ENCODE measurements at regions not wholly inside any gene's neighbourhood (a gene's known extent, or its start where the extent isn't known, plus 50 kb on each side); places are given as distances from the start of the nearest gene placed in this dataset.
"Not testable (repeated sequence)": the region's sequence is repeated elsewhere in the genome, so short reads cannot be mapped to it uniquely, and the experiment has no call there.

DNA sequence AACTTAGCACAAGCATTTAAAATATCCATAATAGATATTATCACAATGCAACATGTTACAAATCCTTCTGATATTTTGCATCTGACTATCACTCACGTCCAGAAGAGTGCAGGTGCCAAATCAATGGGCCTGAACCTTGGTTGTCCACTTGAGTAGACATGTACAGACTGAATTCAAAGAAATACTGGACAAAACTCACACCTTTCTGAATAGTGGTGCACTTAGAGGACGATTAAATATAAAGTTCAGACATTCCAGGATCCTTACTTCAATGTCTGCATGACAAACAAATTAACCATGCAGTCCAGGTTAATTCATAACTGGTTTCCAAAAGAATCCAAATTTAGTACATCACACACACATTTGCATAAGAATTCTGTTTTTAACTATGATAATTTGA lies 406.0 kb upstream of the EDA2R start:
- Histone ChIP-seq H3K36me3 (replicated peaks in 1 of 2) (no peaks in the 10 kb centered on the region), H3K4me1 (replicated peaks in 1 of 2) (no peaks in the 10 kb centered on the region), H3K27me3 (peaks cover 8% of the 10 kb centered on the region), H3K4me3 (no peak overlapping the region), H3K9me3 (replicated peaks in 1 of 3) (no peaks in the 10 kb centered on the region), H3K27ac (no peak overlapping the region)
- intact Hi-C loops (cut with DNase I), result no loop called here
- no peak for TF ChIP-seq POLR2A (IDR thresholded peaks at IDR 0.05)
- TF ChIP-seq, protein P1, sequence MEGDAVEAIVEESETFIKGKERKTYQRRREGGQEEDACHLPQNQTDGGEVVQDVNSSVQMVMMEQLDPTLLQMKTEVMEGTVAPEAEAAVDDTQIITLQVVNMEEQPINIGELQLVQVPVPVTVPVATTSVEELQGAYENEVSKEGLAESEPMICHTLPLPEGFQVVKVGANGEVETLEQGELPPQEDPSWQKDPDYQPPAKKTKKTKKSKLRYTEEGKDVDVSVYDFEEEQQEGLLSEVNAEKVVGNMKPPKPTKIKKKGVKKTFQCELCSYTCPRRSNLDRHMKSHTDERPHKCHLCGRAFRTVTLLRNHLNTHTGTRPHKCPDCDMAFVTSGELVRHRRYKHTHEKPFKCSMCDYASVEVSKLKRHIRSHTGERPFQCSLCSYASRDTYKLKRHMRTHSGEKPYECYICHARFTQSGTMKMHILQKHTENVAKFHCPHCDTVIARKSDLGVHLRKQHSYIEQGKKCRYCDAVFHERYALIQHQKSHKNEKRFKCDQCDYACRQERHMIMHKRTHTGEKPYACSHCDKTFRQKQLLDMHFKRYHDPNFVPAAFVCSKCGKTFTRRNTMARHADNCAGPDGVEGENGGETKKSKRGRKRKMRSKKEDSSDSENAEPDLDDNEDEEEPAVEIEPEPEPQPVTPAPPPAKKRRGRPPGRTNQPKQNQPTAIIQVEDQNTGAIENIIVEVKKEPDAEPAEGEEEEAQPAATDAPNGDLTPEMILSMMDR (IDR thresholded peaks at IDR 0.05), result no peak
- 28 to 37% (median 37%) methylated on average over 2 of the region's 2 CpGs for WGBS, 4 donors
- DNase-seq, result no peak

DNA sequence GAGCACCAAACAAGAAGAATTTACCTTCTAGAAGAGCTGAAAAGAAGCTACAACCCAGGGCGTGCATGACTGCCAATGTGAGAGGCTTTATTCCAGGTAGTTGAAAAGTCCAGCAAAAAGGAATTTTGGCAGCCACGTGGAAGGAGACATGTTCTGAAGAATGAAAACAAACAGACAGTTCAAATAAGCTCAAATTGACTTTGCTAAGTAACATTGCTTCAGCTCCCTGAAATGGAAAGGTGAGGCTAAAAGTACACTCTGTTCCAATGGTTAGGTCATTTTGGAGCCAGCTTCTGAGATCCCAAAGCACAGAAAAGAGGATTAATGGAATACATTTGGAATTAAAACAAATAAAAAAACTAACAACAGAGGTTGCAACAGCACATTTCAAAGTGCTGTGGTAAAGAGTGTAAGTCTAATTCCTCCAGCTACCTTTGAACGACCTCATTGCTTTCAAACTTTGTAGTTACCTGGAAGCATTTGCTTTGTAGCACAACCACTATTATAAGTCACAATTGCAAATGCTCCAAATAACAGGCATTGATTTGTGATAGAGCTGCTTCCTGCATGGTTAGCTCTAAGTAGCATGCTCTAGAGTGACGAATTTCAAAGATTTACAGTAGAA lies 405.3 kb upstream of the EDA2R start:
- H3K9me3 ChIP-seq (replicated peaks in 1 of 3), result no peaks in the 10 kb centered on the region
- TF ChIP-seq, protein P1 (IDR thresholded peaks at IDR 0.05), result no peak
- no peak for TF ChIP-seq POLR2A (IDR thresholded peaks at IDR 0.05)
- intact Hi-C loops (cut with DNase I), result no loop called here
- no peak for DNase-seq
- peaks cover 8% of the 10 kb centered on the region for H3K27me3 ChIP-seq
- WGBS, 4 donors, result 37 to 52% (median 45%) methylated on average over 4 of the region's 4 CpGs
- no peaks in the 10 kb centered on the region for H3K36me3 ChIP-seq (replicated peaks in 1 of 2)
- no peak overlapping the region for H3K27ac ChIP-seq
- no peak overlapping the region for H3K4me3 ChIP-seq
- no peaks in the 10 kb centered on the region for H3K4me1 ChIP-seq (replicated peaks in 1 of 2)

DNA sequence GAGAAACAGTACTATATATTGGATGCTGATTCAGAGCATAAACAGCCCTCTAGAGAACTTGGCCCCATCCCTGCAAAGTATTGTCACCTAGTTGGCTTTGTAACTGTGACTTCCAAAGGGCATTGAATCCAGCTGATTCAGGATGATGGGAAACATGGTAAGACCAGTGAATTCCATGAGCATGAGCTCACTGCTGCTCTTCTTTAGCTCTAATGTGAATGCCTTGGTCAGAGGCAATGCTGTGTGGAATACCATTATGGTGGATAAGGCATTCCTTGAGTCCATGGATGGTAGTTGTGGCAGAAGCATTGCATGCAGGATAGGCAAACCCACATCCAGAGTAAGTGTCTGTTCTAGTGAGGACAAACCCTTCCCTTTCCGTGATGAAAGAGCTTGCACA lies 365.6 kb upstream of the EDA2R start:
- Histone ChIP-seq H3K27me3 (peaks cover 8% of the 10 kb centered on the region), H3K4me1 (replicated peaks in 1 of 2) (no peaks in the 10 kb centered on the region), H3K9me3 (replicated peaks in 1 of 3) (no peaks in the 10 kb centered on the region), H3K27ac (no peak overlapping the region), H3K36me3 (replicated peaks in 1 of 2) (no peaks in the 10 kb centered on the region), H3K4me3 (no peak overlapping the region)
- no peak for DNase-seq
- TF ChIP-seq POLR2A (IDR thresholded peaks at IDR 0.05), result no peak
- TF ChIP-seq, protein P1 (IDR thresholded peaks at IDR 0.05), result no peak
- 67 to 85% (median 75%) methylated on average over 1 of the region's 1 CpG; no CpG with 5 or more reads in 1 of the 4 donors for WGBS, 4 donors
- intact Hi-C loops (cut with DNase I), result no loop called here

DNA sequence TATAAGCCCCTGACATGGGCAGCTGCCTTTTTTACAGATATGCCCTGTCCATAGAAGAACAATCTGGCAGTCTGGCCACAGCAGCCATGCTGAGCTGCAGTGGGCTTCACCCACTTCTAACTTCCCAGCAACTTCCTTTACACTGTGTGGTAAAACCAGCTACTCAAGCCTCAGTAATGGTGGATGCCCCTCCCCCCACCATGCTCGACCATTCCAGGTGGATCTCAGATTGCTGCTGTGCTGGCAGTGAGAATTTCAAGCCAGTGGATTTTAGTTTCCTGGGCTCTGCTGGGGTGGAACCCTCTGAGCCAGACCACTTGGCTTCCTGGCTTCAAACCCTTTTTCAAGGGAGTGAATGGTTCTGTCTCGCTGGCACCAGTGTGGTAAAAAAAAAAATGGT lies 355.9 kb upstream of the EDA2R start:
- Histone ChIP-seq H3K4me3 (no peak overlapping the region), H3K27me3 (peaks cover 13% of the 10 kb centered on the region), H3K4me1 (replicated peaks in 1 of 2) (no peaks in the 10 kb centered on the region), H3K36me3 (replicated peaks in 1 of 2) (no peaks in the 10 kb centered on the region), H3K27ac (no peak overlapping the region), H3K9me3 (replicated peaks in 1 of 3) (no peaks in the 10 kb centered on the region)
- TF ChIP-seq POLR2A (IDR thresholded peaks at IDR 0.05), result no peak
- TF ChIP-seq, protein P1 (IDR thresholded peaks at IDR 0.05), result no peak
- WGBS, 4 donors, result 38 to 65% (median 48%) methylated on average over 2 of the region's 2 CpGs
- intact Hi-C loops (cut with DNase I), result no loop called here
- DNase-seq, result no peak

DNA sequence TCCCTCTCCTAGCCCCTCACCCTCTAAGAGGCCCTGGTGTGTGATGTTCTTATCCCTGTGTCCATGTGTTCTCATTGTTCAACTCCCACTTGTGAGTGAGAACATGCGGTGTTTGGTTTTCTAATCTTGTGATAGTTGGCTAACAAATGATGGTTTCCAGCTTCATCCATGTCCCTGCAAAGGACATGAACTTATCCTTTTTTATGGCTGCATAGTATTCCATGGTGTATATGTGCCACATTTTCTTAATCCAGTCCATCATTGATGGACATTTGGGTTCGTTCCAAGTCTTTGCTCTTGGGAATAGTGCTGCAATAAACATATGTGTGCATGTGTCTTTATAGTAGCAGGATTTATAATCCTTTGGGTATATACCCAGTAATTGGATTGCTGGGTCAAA lies 353.2 kb upstream of the EDA2R start:
- DNase-seq; H3K4me3 ChIP-seq; H3K27ac ChIP-seq; H3K9me3 ChIP-seq (replicated peaks in 1 of 3); H3K36me3 ChIP-seq (replicated peaks in 1 of 2); H3K4me1 ChIP-seq (replicated peaks in 1 of 2); H3K27me3 ChIP-seq; intact Hi-C loops (cut with DNase I): not testable (repeated sequence)
- 74 to 88% (median 79%) methylated on average over 1 to 2 of the region's 2 CpGs for WGBS, 4 donors
